Endothelial cell of umbilical vein (primary cell): ENCODE measurements at regions not wholly inside any gene's neighbourhood (a gene's known extent, or its start where the extent isn't known, plus 50 kb on each side); places are given as distances from the start of the nearest gene placed in this dataset.

Experiments used
- EZH2 ChIP-seq: IDR thresholded peaks from 2 replicates; pipeline ENCODE4 v1.6.1; 2012; ENCODE audit warnings: borderline replicate concordance, low read depth, mild to moderate bottlenecking, moderate library complexity, low read length, inconsistent platforms; ENCODE audit not compliant: severe bottlenecking
- TF ChIP-seq, protein P1 (sequence below), 2 donors: IDR thresholded peaks; 1 replicate in 1 of 2; 2 replicates in 1 of 2; pipeline ENCODE4 v1.5.1; 2011; ENCODE audit warnings: low read length in 2 of 2, mild to moderate bottlenecking in 2 of 2, moderate library complexity in 2 of 2, control low read depth in 1 of 2, inconsistent platforms in 1 of 2, low read depth in 1 of 2; ENCODE audit not compliant: insufficient read depth in 1 of 2; ENCODE audit errors: extremely low read depth in 1 of 2

DNA sequence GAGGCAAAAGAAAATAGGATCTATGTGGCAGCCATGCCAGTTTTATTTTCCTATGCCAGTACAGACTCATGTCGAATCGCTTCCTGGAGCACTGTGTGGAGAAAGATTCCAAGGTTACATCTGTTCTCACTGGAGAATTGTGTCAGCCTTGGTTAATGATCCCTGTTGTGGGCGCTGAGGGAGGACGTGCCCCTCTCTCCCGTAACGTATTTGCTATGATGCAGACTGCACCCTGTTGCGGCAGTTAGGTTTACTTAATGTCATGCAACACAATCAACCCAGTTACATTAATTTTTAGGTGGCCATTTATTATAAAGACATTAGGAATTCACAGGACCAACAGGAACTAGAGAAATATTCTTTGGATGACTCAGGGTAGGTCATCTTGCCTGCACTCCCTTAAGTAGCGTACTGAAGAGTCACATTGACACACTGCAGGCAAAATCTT, 892.9 kb downstream of the EFNB2 start:
- TF ChIP-seq, protein P1, sequence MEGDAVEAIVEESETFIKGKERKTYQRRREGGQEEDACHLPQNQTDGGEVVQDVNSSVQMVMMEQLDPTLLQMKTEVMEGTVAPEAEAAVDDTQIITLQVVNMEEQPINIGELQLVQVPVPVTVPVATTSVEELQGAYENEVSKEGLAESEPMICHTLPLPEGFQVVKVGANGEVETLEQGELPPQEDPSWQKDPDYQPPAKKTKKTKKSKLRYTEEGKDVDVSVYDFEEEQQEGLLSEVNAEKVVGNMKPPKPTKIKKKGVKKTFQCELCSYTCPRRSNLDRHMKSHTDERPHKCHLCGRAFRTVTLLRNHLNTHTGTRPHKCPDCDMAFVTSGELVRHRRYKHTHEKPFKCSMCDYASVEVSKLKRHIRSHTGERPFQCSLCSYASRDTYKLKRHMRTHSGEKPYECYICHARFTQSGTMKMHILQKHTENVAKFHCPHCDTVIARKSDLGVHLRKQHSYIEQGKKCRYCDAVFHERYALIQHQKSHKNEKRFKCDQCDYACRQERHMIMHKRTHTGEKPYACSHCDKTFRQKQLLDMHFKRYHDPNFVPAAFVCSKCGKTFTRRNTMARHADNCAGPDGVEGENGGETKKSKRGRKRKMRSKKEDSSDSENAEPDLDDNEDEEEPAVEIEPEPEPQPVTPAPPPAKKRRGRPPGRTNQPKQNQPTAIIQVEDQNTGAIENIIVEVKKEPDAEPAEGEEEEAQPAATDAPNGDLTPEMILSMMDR (IDR thresholded peaks at IDR 0.05; ENCODE audit: extremely low read depth in 1 of 2, insufficient read depth in 1 of 2, low read depth in 1 of 2, low read length in 2 of 2): no peak
- TF ChIP-seq EZH2: no peak
